Islet of Langerhans (tissue), 1 donor: ENCODE measurements at regions not wholly inside any gene's neighbourhood (a gene's known extent, or its start where the extent isn't known, plus 50 kb on each side); places are given as distances from the start of the nearest gene placed in this dataset.
"Not testable (repeated sequence)": the region's sequence is repeated elsewhere in the genome, so short reads cannot be mapped to it uniquely, and the experiment has no call there.

Source experiments
- FAIRE-seq: peaks from one replicate; lab custom pipeline; 2011; peaks lifted over from hg19 to GRCh38; lab: Jason Lieb, UNC

- peak; percentile 94 for FAIRE-seq
Measured at GRCh38 chr7:51430480-51431086, 114.0 kb upstream of the COBL start.

- FAIRE-seq, result no peak
Measured at GRCh38 chr7:51428217-51428887, 111.7 kb upstream of the COBL start.

DNA sequence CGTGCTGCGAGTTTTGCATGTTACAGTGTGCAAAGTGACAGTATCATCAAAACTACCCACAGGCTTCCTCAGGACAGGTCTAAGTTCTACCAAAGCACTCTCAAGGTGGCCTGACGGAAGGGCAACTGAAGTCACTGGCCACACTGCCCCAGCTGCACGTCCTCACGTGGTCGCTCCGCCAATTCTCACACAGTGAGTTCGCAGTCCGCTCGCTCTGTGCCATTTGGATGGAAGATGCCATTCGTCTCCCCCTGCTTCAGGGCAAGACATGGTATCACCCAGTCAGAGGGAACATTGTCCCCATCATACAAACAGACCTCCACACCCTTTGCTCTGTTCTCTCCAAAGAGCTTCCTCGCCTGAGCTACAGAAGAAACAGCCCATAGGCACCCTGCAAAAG, 109.6 kb upstream of the COBL start:
- no peak for FAIRE-seq

DNA sequence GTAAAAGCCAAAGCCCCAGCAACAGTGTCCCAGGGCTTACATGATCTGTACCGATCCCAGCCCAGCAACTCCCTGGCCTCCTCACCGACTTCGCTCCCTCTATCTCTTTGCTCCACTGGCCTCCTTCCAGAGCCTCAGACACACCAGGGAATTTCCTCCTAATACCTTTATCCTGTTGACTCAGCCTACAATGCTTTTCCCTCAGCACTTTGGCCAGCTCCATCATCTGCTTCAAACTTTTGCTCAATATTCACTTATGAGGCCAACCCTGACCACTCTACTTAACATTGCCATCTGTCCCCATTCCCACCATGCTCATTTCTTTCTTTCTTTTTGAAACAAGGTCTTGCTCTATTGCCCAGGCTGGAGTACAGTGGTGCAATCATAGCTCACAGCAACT, 93.3 kb upstream of the COBL start:
- FAIRE-seq, result not testable (repeated sequence)

DNA sequence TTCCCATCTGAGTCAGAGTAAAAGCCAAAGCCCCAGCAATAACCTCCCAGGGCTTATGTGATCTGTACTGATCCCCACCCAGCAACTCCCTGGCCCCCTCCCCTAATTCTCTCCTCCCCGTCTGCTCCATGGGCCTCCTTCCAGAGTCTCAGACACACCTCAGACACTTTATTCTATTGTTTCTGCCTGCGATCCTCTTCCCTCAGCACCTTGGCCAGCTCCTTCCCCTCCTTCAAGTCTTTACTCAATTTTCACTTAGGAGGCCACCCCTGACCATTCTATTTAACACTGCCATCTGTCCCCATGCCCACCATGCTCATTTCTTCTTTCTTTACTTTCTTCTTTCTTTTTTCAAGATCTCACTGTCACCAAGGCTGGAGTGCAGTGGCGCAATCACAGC, 81.0 kb upstream of the COBL start:
- FAIRE-seq, result not testable (repeated sequence)

DNA sequence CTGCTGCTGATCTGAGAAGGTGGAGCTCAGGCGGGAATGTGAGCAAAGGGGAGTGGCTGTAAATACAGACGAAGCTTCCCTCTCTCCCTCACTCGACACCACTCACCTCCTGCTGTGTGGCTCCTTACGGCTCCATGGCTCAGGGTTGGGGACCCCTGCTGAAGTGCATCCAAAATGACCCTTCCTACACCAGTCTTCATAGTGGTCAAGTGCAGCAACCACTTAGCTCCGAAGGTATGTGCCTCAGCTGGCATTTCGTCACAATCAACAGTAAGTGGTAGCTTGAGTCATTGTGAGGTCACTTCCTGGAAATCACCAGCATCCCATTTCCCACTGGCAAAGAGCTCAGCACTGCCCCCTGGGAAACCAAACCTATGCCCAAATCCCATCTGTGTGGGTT, 76.4 kb upstream of the COBL start:
- not testable (repeated sequence) for FAIRE-seq

GRCh38 chr7:51389952-51390351, 73.3 kb upstream of the COBL start:
- FAIRE-seq, result not testable (repeated sequence)

- not testable (repeated sequence) for FAIRE-seq
Measured at GRCh38 chr7:51389216-51389812, 72.7 kb upstream of the COBL start.

DNA sequence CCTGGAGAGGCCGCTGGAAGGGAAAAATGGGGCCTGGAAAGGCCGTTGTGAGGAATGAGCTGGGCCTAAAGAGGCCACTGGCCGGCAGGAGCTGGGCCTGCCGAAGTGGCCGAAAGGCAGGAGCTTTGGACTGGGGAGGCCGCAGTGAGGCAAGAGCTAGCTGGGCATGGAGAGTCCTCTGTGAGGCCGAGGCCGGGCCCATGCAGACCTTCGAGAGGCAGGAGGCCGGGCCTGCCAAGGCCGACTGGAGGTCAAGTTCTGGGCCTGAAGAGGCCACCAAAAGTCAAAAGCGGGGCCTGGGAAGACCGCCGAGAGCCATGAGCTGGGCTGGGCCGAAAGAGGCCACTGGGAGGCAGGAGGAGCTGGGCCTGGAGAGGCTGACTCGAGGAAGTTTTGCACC, 71.6 kb upstream of the COBL start:
- not testable (repeated sequence) for FAIRE-seq

- not testable (repeated sequence) for FAIRE-seq
Measured at GRCh38 chr7:51386806-51387568, 70.4 kb upstream of the COBL start.

DNA sequence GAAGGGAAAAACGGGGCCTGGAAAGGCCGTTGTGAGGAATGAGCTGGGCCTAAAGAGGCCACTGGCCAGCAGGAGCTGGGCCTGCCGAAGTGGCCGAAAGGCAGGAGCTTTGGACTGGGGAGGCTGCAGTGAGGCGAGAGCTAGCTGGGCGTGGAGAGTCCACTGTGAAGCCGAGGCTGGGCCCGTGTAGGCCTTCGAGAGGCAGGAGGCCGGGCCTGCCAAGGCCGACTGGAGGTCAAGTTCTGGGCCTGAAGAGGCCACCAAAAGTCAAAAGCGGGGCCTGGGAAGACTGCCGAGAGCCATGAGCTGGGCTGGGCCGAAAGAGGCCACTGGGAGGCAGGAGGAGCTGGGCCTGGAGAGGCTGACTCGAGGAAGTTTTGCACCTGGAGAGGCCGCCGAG, 69.6 kb upstream of the COBL start:
- not testable (repeated sequence) for FAIRE-seq

DNA sequence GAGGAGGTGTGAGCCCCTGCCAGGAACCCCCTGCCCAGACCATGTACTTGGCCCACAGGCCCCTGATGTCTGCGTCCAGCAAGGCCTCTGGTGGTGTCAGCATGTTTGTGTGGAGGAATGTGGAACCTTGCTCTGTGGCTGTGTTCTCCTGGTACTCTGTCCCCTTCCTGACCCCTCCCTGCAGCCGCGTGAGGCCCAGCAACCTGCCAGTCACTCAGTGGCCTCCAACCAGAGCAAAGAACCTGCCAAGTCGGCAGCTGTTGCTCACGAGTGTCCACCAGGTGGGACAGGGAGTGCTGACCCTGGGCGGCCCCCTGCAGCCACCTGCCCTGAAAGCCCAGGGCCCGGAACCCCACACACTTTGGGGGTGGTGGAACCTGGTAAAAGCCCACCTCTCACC, 65.6 kb upstream of the COBL start:
- not testable (repeated sequence) for FAIRE-seq

- peak; percentile 38 for FAIRE-seq
Measured at GRCh38 chr7:51376420-51377092, 59.9 kb upstream of the COBL start.

GRCh38 chr7:51374936-51375335, 58.3 kb upstream of the COBL start:
- no peak for FAIRE-seq

GRCh38 chr7:51373607-51374006, 57.0 kb upstream of the COBL start:
- FAIRE-seq, result not testable (repeated sequence)

DNA sequence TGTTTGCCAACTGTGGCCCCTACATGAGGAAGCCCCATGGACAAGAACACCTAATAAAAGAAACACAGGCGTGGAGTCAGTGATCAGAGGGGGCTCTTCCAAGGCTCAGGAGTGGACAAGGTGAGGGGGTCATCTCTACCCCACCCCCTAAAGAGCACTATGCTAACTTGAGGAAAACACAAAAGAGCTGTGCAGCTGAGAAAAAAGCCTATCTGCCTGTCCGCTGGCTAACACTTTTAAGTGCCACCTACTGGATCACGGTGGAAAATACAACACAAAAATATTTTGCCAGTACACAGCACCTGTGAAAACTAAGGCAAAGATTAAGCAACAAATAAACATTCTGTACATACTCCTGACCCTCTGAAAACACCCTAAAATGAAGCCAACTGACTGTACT, 53.1 kb upstream of the COBL start:
- peak; percentile 9 for FAIRE-seq

DNA sequence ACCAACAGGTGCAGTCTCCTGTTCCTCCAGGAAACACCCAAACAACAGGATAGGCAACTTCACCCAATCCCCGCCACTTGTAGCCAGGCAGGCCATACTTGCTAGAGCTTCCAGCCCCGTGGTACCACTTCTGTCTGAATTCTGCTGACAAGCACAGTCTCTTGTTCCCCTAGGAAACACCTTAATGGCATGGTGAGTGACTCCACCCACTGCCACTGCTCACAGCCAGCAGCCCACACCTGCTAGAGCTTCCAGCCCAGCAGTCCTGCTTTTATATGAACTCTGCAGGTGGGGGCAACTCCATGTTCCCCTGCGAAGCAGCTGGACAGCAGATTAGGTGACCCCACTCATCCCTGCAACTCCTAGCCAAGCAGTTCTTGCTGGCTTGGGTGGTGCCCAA, 52.6 kb upstream of the COBL start:
- FAIRE-seq, result not testable (repeated sequence)

- no peak for FAIRE-seq
Measured at GRCh38 chr7:51368334-51368733, 51.7 kb upstream of the COBL start.

GRCh38 chr7:51367614-51367968, 51.0 kb upstream of the COBL start:
- no peak for FAIRE-seq

GRCh38 chr7:51366930-51367613, 50.5 kb upstream of the COBL start:
- FAIRE-seq, result peak; percentile 90
